Gastrocnemius medialis (tissue), 4 donors: ENCODE measurements at regions not wholly inside any gene's neighbourhood (a gene's known extent, or its start where the extent isn't known, plus 50 kb on each side); places are given as distances from the start of the nearest gene placed in this dataset.

Experiments used
- ATAC-seq, 2 donors: fragments of 150-250 bp; one replicate each; pipeline ENCODE4 v1.9.1; 2016
- DNase-seq, 2 donors: peaks; one replicate each; pipeline ENCODE4 v3.0.0-alpha.2; 2019
- H3K27ac ChIP-seq, 4 donors: fragments of 200-600 bp; sonication (generic); 1 replicate in 1 of 4; 2 replicates in 3 of 4; pipeline ENCODE4 v1.5.1; 2016 to 2018; ENCODE audit warnings: mild to moderate bottlenecking in 2 of 4, moderate library complexity in 1 of 4
- H3K27me3 ChIP-seq, 3 donors: fragments of 200-600 bp; sonication (generic) in 2 of 3; 1 replicate in 1 of 3; 2 replicates in 2 of 3; pipeline versions ENCODE4 v1.5.1 to v1.6.0; 2016 to 2019; ENCODE audit warnings: mild to moderate bottlenecking in 1 of 3, moderate library complexity in 1 of 3
- H3K36me3 ChIP-seq, 2 donors: fragments of 200-600 bp; sonication (generic) in 1 of 2; one replicate each; pipeline ENCODE4 v1.5.1; 2017 to 2018
- H3K4me1 ChIP-seq, 2 donors: fragments of 200-600 bp; sonication (generic) in 1 of 2; one replicate each; pipeline ENCODE4 v1.5.1; 2016 to 2017; ENCODE audit warnings: mild to moderate bottlenecking in 2 of 2
- H3K4me3 ChIP-seq, 4 donors: fragments of 200-600 bp; sonication (generic) in 3 of 4; 1 replicate in 1 of 4; 2 replicates in 3 of 4; pipeline ENCODE4 v1.5.1; 2016 to 2019; ENCODE audit warnings: mild to moderate bottlenecking in 2 of 4
- H3K9me3 ChIP-seq, 3 donors: fragments of 200-600 bp; sonication (generic) in 2 of 3; 1 replicate in 1 of 3; 2 replicates in 2 of 3; pipeline ENCODE4 v1.5.1; 2016 to 2019
- CTCF ChIP-seq, 5 experiments: fragments of 450-650 bp in 3 of 5; fragments of 200-600 bp in 2 of 5; sonication (generic) in 2 of 5; IDR thresholded peaks in 4 of 5; conservative IDR thresholded peaks in 1 of 5; 1 replicate in 4 of 5; 2 replicates in 1 of 5; pipeline ENCODE4 v1.5.1; 2016 to 2019; ENCODE audit warnings: antibody characterized with exemption in 5 of 5, mild to moderate bottlenecking in 3 of 5, moderate library complexity in 3 of 5
- POLR2A ChIP-seq, 2 donors: fragments of 450-650 bp; IDR thresholded peaks; one replicate each; pipeline ENCODE4 v1.6.1; 2017; ENCODE audit warnings: antibody characterized with exemption in 2 of 2, mild to moderate bottlenecking in 2 of 2, moderate library complexity in 2 of 2
- in situ Hi-C, 4 donors: fragments of 200-750 bp; cut with MboI; loops; one replicate each; pipeline versions ENCODE4 v1.15.0 to v1.8.0; 2017; ENCODE audit warnings: low sequenced_read_pairs in 4 of 4
- intact Hi-C: fragments of 100-400 bp; cut with DNase I; formaldehyde crosslinking; loops from one replicate; pipeline ENCODE4 v1.15.1; 2023; ENCODE audit warnings: low total_unique reads

GRCh38 chr2:150620855-150621254 is 133.4 kb upstream of the RND3 start:
- TF ChIP-seq POLR2A (IDR thresholded peaks at IDR 0.05) (no peak), CTCF (IDR thresholded peaks at IDR 0.05 in 4 of 5, conservative IDR thresholded peaks at IDR 0.05 in 1 of 5) (no peak)
- Histone ChIP-seq H3K9me3 (no peaks in the 10 kb centered on the region), H3K4me1 (peaks cover 8 to 14% of the 10 kb centered on the region in 2 donors), H3K27me3 (no peaks in the 10 kb centered on the region), H3K36me3 (no peaks in the 10 kb centered on the region), H3K4me3 (no peak overlapping the region), H3K27ac (peak overlapping the region; percentile 4 to 60 (median 50))
- no peak for ATAC-seq
- in situ Hi-C loops, result no loop called here
- no peak for DNase-seq
- intact Hi-C loops, result no loop called here

- intact Hi-C loops, result no loop called here
- peaks cover 8 to 14% of the 10 kb centered on the region in 2 donors for H3K4me1 ChIP-seq
- ATAC-seq, result no peak
Measured at GRCh38 chr2:150620416-150620815, 132.9 kb upstream of the RND3 start.

GRCh38 chr2:150619607-150620330 is 132.3 kb upstream of the RND3 start:
- Histone ChIP-seq H3K4me1 (peaks cover 8 to 14% of the 10 kb centered on the region in 2 donors), H3K4me3 (no peak overlapping the region), H3K9me3 (no peaks in the 10 kb centered on the region), H3K27ac (peak overlapping the region; percentile 16 to 60 (median 50)), H3K36me3 (no peaks in the 10 kb centered on the region), H3K27me3 (no peaks in the 10 kb centered on the region)
- ATAC-seq, result peak; percentile 58 to 73
- intact Hi-C loops (no loop called here), in situ Hi-C loops (no loop called here)
- no peak for TF ChIP-seq POLR2A (IDR thresholded peaks at IDR 0.05)
- TF ChIP-seq CTCF (IDR thresholded peaks at IDR 0.05 in 4 of 5, conservative IDR thresholded peaks at IDR 0.05 in 1 of 5), result no peak
- peak; percentile 7 to 21 for DNase-seq

More at GRCh38 chr2:150620416-150620815, 132.9 kb upstream of the RND3 start:
- TF ChIP-seq CTCF (IDR thresholded peaks at IDR 0.05 in 4 of 5, conservative IDR thresholded peaks at IDR 0.05 in 1 of 5) (no peak), POLR2A (IDR thresholded peaks at IDR 0.05) (no peak)
- Histone ChIP-seq H3K9me3 (no peaks in the 10 kb centered on the region), H3K36me3 (no peaks in the 10 kb centered on the region), H3K27ac (peak overlapping the region; percentile 4 to 60 (median 50)), H3K4me3 (no peak overlapping the region), H3K27me3 (no peaks in the 10 kb centered on the region)
- no peak for DNase-seq
- in situ Hi-C loops, result no loop called here

- Histone ChIP-seq H3K27me3 (no peaks in the 10 kb centered on the region), H3K36me3 (no peaks in the 10 kb centered on the region), H3K4me3 (no peak overlapping the region), H3K27ac (peak overlapping the region in 2 of 4 donors; percentile 15 to 27), H3K4me1 (peaks cover 8 to 14% of the 10 kb centered on the region in 2 donors), H3K9me3 (no peaks in the 10 kb centered on the region)
- ATAC-seq (no peak), DNase-seq (no peak)
- no peak for TF ChIP-seq POLR2A (IDR thresholded peaks at IDR 0.05)
- no peak for TF ChIP-seq CTCF (IDR thresholded peaks at IDR 0.05 in 4 of 5, conservative IDR thresholded peaks at IDR 0.05 in 1 of 5)
- in situ Hi-C loops (no loop called here), intact Hi-C loops (no loop called here)
Measured at GRCh38 chr2:150618245-150618895, 130.9 kb upstream of the RND3 start.
